HG03139 (cell line): ENCODE measurements at regions not wholly inside any gene's neighbourhood (a gene's known extent, or its start where the extent isn't known, plus 50 kb on each side); places are given as distances from the start of the nearest gene placed in this dataset.

Source experiments
- ATAC-seq: cut with Tn5 transposase; IDR thresholded peaks from one replicate; pipeline ENCODE4 v1.9.1; 2021; ENCODE audit not compliant: unreplicated experiment

- no peak for ATAC-seq
Measured at GRCh38 chr5:173762045-173762444, 126.1 kb upstream of the CPEB4 start.

GRCh38 chr5:173762930-173763329 is 125.2 kb upstream of the CPEB4 start:
- ATAC-seq, result no peak

GRCh38 chr5:173763410-173763809 is 124.7 kb upstream of the CPEB4 start:
- no peak for ATAC-seq

- ATAC-seq, result no peak
Measured at GRCh38 chr5:173764332-173765028, 123.7 kb upstream of the CPEB4 start.

GRCh38 chr5:173765029-173765644 is 123.0 kb upstream of the CPEB4 start:
- ATAC-seq, result no peak

GRCh38 chr5:173765661-173766060 is 122.5 kb upstream of the CPEB4 start:
- ATAC-seq, result no peak

- no peak for ATAC-seq
Measured at GRCh38 chr5:173767574-173768266, 120.4 kb upstream of the CPEB4 start.

- ATAC-seq, result no peak
Measured at GRCh38 chr5:173768267-173768806, 119.8 kb upstream of the CPEB4 start.

GRCh38 chr5:173768891-173769290 is 119.3 kb upstream of the CPEB4 start:
- no peak for ATAC-seq

- no peak for ATAC-seq
Measured at GRCh38 chr5:173770637-173771036, 117.5 kb upstream of the CPEB4 start.

- no peak for ATAC-seq
Measured at GRCh38 chr5:173771121-173771724, 116.9 kb upstream of the CPEB4 start.

GRCh38 chr5:173771725-173772383 is 116.3 kb upstream of the CPEB4 start:
- no peak for ATAC-seq

GRCh38 chr5:173772384-173773059 is 115.6 kb upstream of the CPEB4 start:
- no peak for ATAC-seq

GRCh38 chr5:173774271-173774761 is 113.8 kb upstream of the CPEB4 start:
- ATAC-seq, result no peak

GRCh38 chr5:173775261-173776197 is 112.6 kb upstream of the CPEB4 start:
- ATAC-seq, result no peak

- no peak for ATAC-seq
Measured at GRCh38 chr5:173777149-173777548, 111.0 kb upstream of the CPEB4 start.

GRCh38 chr5:173777674-173778073 is 110.5 kb upstream of the CPEB4 start:
- ATAC-seq, result no peak

GRCh38 chr5:173778152-173778782 is 109.9 kb upstream of the CPEB4 start:
- ATAC-seq, result no peak
